Thyroid gland (tissue), 4 donors: ENCODE measurements at regions not wholly inside any gene's neighbourhood (a gene's known extent, or its start where the extent isn't known, plus 50 kb on each side); places are given as distances from the start of the nearest gene placed in this dataset.

Source experiments
- DNase-seq, 2 donors: peaks; one replicate each; pipeline ENCODE4 v3.0.0-alpha.2; 2019
- H3K27ac ChIP-seq, 3 donors: fragments of 200-600 bp; sonication (generic); 1 replicate in 2 of 3; 2 replicates in 1 of 3; pipeline ENCODE4 v1.5.1; 2016 to 2019; ENCODE audit warnings: mild to moderate bottlenecking in 1 of 3, moderate library complexity in 1 of 3
- H3K27me3 ChIP-seq: fragments of 200-600 bp; sonication (generic); one replicate; pipeline ENCODE4 v1.5.1; 2019
- H3K36me3 ChIP-seq, 2 donors: fragments of 200-600 bp; sonication (generic); one replicate each; pipeline ENCODE4 v1.5.1; 2016 to 2019
- H3K4me1 ChIP-seq, 2 donors: fragments of 200-600 bp; sonication (generic); one replicate each; pipeline ENCODE4 v1.5.1; 2017 to 2019
- H3K4me3 ChIP-seq, 3 donors: fragments of 200-600 bp; sonication (generic); replicated peaks in 1 of 3; 1 replicate in 2 of 3; 2 replicates in 1 of 3; pipeline ENCODE4 v1.5.1; 2016; ENCODE audit warnings: mild to moderate bottlenecking in 1 of 3
- H3K9me3 ChIP-seq: fragments of 200-600 bp; sonication (generic); one replicate; pipeline ENCODE4 v1.5.1; 2017
- POLR2A ChIP-seq, 2 donors: fragments of 450-650 bp; IDR thresholded peaks; one replicate each; pipeline ENCODE4 v1.6.1; 2017; ENCODE audit warnings: antibody characterized with exemption in 2 of 2, mild to moderate bottlenecking in 2 of 2, moderate library complexity in 1 of 2
- WGBS, 2 donors: methylation state at CpG; one replicate each; pipeline ENCODE4 v1.1.5; 2017; 5-methylcytosine and 5-hydroxymethylcytosine counted together
- intact Hi-C: fragments of 100-400 bp; cut with DNase I; formaldehyde crosslinking; loops from one replicate; pipeline ENCODE4 v1.15.1; 2023
- TF ChIP-seq, protein P1 (sequence below), 6 experiments: fragments of 200-600 bp in 3 of 6; fragments of 450-650 bp in 3 of 6; sonication (generic) in 3 of 6; IDR thresholded peaks; one replicate each; pipeline ENCODE4 v1.5.1; 2016 to 2019; ENCODE audit warnings: antibody characterized with exemption in 6 of 6, mild to moderate bottlenecking in 2 of 6, inconsistent platforms in 1 of 6, moderate library complexity in 1 of 6

- TF ChIP-seq, protein P1, sequence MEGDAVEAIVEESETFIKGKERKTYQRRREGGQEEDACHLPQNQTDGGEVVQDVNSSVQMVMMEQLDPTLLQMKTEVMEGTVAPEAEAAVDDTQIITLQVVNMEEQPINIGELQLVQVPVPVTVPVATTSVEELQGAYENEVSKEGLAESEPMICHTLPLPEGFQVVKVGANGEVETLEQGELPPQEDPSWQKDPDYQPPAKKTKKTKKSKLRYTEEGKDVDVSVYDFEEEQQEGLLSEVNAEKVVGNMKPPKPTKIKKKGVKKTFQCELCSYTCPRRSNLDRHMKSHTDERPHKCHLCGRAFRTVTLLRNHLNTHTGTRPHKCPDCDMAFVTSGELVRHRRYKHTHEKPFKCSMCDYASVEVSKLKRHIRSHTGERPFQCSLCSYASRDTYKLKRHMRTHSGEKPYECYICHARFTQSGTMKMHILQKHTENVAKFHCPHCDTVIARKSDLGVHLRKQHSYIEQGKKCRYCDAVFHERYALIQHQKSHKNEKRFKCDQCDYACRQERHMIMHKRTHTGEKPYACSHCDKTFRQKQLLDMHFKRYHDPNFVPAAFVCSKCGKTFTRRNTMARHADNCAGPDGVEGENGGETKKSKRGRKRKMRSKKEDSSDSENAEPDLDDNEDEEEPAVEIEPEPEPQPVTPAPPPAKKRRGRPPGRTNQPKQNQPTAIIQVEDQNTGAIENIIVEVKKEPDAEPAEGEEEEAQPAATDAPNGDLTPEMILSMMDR (IDR thresholded peaks at IDR 0.05): no peak
- TF ChIP-seq POLR2A (IDR thresholded peaks at IDR 0.05): no peak
- H3K4me1 ChIP-seq: no peaks in the 10 kb centered on the region
- no peak overlapping the region for H3K27ac ChIP-seq
- DNase-seq: no peak
- no peaks in the 10 kb centered on the region for H3K27me3 ChIP-seq
- WGBS, 2 donors: 59 to 70% methylated on average over 1 of the region's 1 CpG
- H3K9me3 ChIP-seq: no peaks in the 10 kb centered on the region
- H3K4me3 ChIP-seq: no peak overlapping the region
- intact Hi-C loops: no loop called here
- no peaks in the 10 kb centered on the region for H3K36me3 ChIP-seq
Observed at GRCh38 chr15:95043933-95044313, 812.6 kb downstream of the MCTP2 start.

- Histone ChIP-seq H3K27ac (no peak overlapping the region), H3K4me1 (no peaks in the 10 kb centered on the region), H3K27me3 (no peaks in the 10 kb centered on the region), H3K36me3 (no peaks in the 10 kb centered on the region), H3K9me3 (no peaks in the 10 kb centered on the region), H3K4me3 (no peak overlapping the region)
- TF ChIP-seq, protein P1 (IDR thresholded peaks at IDR 0.05): no peak
- TF ChIP-seq POLR2A (IDR thresholded peaks at IDR 0.05): no peak
- no peak for DNase-seq
- WGBS, 2 donors: 71 to 77% methylated on average over 8 of the region's 8 CpGs
- intact Hi-C loops: no loop called here
Observed at GRCh38 chr15:95044745-95045417, 813.5 kb downstream of the MCTP2 start.

- Histone ChIP-seq H3K27ac (no peak overlapping the region), H3K4me1 (no peaks in the 10 kb centered on the region), H3K27me3 (no peaks in the 10 kb centered on the region), H3K36me3 (no peaks in the 10 kb centered on the region), H3K4me3 (no peak overlapping the region), H3K9me3 (no peaks in the 10 kb centered on the region)
- WGBS, 2 donors: 76 to 83% methylated on average over 2 of the region's 2 CpGs
- TF ChIP-seq, protein P1 (IDR thresholded peaks at IDR 0.05): no peak
- no peak for TF ChIP-seq POLR2A (IDR thresholded peaks at IDR 0.05)
- intact Hi-C loops: no loop called here
- DNase-seq: no peak
Observed at GRCh38 chr15:95051861-95052260, 820.5 kb downstream of the MCTP2 start.

DNA sequence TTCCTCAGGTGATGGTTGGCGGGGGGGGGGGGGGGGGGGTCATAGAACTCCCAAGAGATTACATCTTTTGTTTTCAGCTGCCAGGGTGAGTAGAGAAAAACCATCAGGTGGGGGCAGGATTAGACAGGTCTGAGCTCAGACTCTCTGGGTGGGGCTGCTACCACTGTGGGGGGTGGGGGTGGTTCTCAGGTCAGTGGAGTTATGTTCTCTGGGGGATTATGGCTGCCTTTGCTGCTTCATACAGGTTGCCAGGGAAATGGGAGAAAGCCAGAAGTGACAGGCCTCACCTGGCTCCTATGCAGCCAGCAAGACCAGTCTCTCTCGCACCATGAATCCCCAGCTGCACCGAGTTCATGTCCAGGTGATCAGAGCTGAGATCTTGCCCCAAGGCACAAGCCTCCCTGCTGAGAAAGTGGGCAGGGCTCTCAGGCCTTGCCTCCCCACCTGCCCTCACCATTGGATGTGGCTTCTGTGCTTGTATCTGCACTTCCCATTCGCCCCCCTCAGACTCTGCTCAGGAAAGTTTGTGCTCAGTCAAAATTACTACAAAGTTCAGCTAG is 828.1 kb downstream of the MCTP2 start:
- H3K4me1 ChIP-seq: no peaks in the 10 kb centered on the region
- H3K27ac ChIP-seq: no peak overlapping the region
- TF ChIP-seq, protein P1 (IDR thresholded peaks at IDR 0.05): no peak
- TF ChIP-seq POLR2A (IDR thresholded peaks at IDR 0.05): no peak
- intact Hi-C loops: no loop called here
- no peaks in the 10 kb centered on the region for H3K9me3 ChIP-seq
- no peak for DNase-seq
- 94 to 96% methylated on average over 3 of the region's 4 CpGs for WGBS, 2 donors
- no peaks in the 10 kb centered on the region for H3K36me3 ChIP-seq
- no peak overlapping the region for H3K4me3 ChIP-seq
- H3K27me3 ChIP-seq: no peaks in the 10 kb centered on the region

DNA sequence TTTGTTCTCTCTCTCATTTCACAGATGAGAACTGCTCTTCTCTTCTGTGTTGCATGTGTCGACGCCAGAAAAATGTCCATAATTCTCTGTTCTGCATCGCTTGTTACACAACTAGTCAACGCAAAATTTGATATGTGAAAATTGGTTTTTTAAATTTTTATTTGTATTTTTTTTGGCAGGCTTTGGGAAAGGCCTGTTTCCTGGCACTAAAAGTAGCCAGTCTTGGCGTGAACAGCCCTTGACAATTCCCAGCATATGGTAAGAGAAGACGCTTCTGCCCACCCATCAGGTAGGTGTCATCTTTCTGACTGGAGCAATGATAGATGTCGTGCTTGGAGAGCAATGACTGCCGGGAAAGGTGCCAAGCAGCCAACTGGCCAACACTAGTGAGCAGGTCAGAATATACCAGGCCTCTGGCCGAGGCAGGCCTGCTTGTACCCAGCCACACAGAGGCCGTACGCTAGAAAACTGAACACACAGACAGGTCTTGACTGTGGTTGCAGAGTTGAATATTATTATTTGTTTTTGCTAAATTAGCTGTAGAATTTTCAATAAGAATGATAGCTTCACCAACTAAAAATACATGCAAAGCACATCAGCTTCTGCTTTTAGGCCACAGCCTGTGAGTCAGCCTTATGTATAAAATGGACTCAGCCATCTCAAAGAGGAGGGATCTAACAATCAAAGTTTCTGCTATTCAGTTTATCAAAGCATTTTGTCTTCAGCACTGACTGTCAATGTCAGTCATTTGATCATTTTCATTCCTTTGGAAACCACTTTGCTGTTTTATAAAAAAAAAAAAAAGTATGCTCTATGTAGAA is 837.5 kb downstream of the MCTP2 start:
- no peaks in the 10 kb centered on the region for H3K9me3 ChIP-seq
- H3K27ac ChIP-seq: no peak overlapping the region
- intact Hi-C loops: no loop called here
- no peak for DNase-seq
- TF ChIP-seq, protein P1 (IDR thresholded peaks at IDR 0.05): no peak
- TF ChIP-seq POLR2A (IDR thresholded peaks at IDR 0.05): no peak
- no peaks in the 10 kb centered on the region for H3K27me3 ChIP-seq
- H3K4me1 ChIP-seq: no peaks in the 10 kb centered on the region
- H3K4me3 ChIP-seq: no peak overlapping the region
- H3K36me3 ChIP-seq: no peaks in the 10 kb centered on the region
- 91 to 93% methylated on average over 11 of the region's 11 CpGs for WGBS, 2 donors
